Hepatocyte (in vitro differentiated cells): ENCODE measurements at regions not wholly inside any gene's neighbourhood (a gene's known extent, or its start where the extent isn't known, plus 50 kb on each side); places are given as distances from the start of the nearest gene placed in this dataset.

Experiments
- CTCF ChIP-seq: fragments of 200-600 bp; sonication (generic); IDR thresholded peaks from 2 replicates; pipeline ENCODE4 v1.5.1; 2016; ENCODE audit warnings: antibody characterized with exemption, mild to moderate bottlenecking; ENCODE audit not compliant: poor library complexity
- EZH2 ChIP-seq: fragments of 200-600 bp; sonication (generic); IDR thresholded peaks from 2 replicates; pipeline ENCODE4 v1.6.1; 2016; ENCODE audit warnings: antibody characterized with exemption, mild to moderate bottlenecking, borderline replicate concordance

GRCh38 chr2:116264872-116265271 lies 1549.6 kb upstream of the DDX18 start:
- TF ChIP-seq EZH2 (no peak), CTCF (no peak)
